ENCODE measurements at regions not wholly inside any gene's neighbourhood (a gene's known extent, or its start where the extent isn't known, plus 50 kb on each side); places are given as distances from the start of the nearest gene placed in this dataset.

DNA sequence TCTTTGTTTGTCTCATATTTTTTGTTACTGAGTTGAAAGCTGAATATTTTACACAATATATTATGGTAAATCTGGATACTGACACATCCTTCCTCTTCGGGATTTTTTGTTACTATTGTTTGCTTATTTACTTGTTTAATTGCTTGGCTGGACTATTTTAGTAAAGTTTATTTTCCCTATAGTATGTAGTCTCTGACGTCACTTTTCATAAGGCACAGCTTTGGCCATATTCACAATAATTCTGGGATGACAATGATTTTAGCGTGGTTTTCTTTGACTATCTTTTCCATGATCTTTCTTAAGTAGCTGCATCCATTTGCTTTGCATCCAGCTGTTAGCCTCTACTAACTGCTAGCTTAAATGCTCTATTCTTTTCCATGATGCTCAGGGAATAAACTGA is 552.4 kb downstream of the VGLL3 start:
- TF ChIP-seq, protein P1, sequence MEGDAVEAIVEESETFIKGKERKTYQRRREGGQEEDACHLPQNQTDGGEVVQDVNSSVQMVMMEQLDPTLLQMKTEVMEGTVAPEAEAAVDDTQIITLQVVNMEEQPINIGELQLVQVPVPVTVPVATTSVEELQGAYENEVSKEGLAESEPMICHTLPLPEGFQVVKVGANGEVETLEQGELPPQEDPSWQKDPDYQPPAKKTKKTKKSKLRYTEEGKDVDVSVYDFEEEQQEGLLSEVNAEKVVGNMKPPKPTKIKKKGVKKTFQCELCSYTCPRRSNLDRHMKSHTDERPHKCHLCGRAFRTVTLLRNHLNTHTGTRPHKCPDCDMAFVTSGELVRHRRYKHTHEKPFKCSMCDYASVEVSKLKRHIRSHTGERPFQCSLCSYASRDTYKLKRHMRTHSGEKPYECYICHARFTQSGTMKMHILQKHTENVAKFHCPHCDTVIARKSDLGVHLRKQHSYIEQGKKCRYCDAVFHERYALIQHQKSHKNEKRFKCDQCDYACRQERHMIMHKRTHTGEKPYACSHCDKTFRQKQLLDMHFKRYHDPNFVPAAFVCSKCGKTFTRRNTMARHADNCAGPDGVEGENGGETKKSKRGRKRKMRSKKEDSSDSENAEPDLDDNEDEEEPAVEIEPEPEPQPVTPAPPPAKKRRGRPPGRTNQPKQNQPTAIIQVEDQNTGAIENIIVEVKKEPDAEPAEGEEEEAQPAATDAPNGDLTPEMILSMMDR (IDR thresholded peaks at IDR 0.05), result no peak
- no peak for TF ChIP-seq POLR2A (IDR thresholded peaks at IDR 0.05)

Measured in transverse colon (tissue), 3 donors.